ENCODE measurements at regions not wholly inside any gene's neighbourhood (a gene's known extent, or its start where the extent isn't known, plus 50 kb on each side); places are given as distances from the start of the nearest gene placed in this dataset.

- TF ChIP-seq CTCF (conservative IDR thresholded peaks at IDR 0.05; ENCODE audit: low read depth, low read length): no peak
- no peak overlapping the region for H3K4me3 ChIP-seq (ENCODE audit: low read depth, low read length)
- no peak for DNase-seq (ENCODE audit: low read depth)
Observed at GRCh38 chr2:181805228-181806038, 86.1 kb upstream of the ITPRID2 start.

GRCh38 chr2:181806039-181806392 lies 85.5 kb upstream of the ITPRID2 start:
- H3K4me3 ChIP-seq (ENCODE audit: low read depth, low read length): no peak overlapping the region
- TF ChIP-seq CTCF (conservative IDR thresholded peaks at IDR 0.05; ENCODE audit: low read depth, low read length): no peak
- no peak for DNase-seq (ENCODE audit: low read depth)

GRCh38 chr2:181807526-181807925 lies 84.0 kb upstream of the ITPRID2 start:
- no peak for DNase-seq (ENCODE audit: low read depth)
- H3K4me3 ChIP-seq (ENCODE audit: low read depth, low read length): no peak overlapping the region
- no peak for TF ChIP-seq CTCF (conservative IDR thresholded peaks at IDR 0.05; ENCODE audit: low read depth, low read length)

- no peak overlapping the region for H3K4me3 ChIP-seq (ENCODE audit: low read depth, low read length)
- peak; percentile 79 for DNase-seq (ENCODE audit: low read depth)
- no peak for TF ChIP-seq CTCF (conservative IDR thresholded peaks at IDR 0.05; ENCODE audit: low read depth, low read length)
Observed at GRCh38 chr2:181810823-181811695, 80.5 kb upstream of the ITPRID2 start.

- no peak for TF ChIP-seq CTCF (conservative IDR thresholded peaks at IDR 0.05; ENCODE audit: low read depth, low read length)
- DNase-seq (ENCODE audit: low read depth): no peak
- H3K4me3 ChIP-seq (ENCODE audit: low read depth, low read length): no peak overlapping the region
Observed at GRCh38 chr2:181812106-181812743, 79.3 kb upstream of the ITPRID2 start.

- TF ChIP-seq CTCF (conservative IDR thresholded peaks at IDR 0.05; ENCODE audit: low read depth, low read length): no peak
- no peak overlapping the region for H3K4me3 ChIP-seq (ENCODE audit: low read depth, low read length)
- DNase-seq (ENCODE audit: low read depth): no peak
Observed at GRCh38 chr2:181814057-181814491, 77.5 kb upstream of the ITPRID2 start.

Data from epithelial cell of proximal tubule (primary cell).